Colonic mucosa (tissue), 4 donors: ENCODE measurements at regions not wholly inside any gene's neighbourhood (a gene's known extent, or its start where the extent isn't known, plus 50 kb on each side); places are given as distances from the start of the nearest gene placed in this dataset.

Source experiments
- DNase-seq: peaks from one replicate; pipeline ENCODE4 v3.0.0-alpha.2; 2020
- H3K27ac ChIP-seq: fragments of 200-600 bp; one replicate; pipeline ENCODE4 v1.8.0; 2021
- H3K27me3 ChIP-seq: fragments of 200-600 bp; one replicate; pipeline ENCODE4 v1.8.0; 2021
- H3K36me3 ChIP-seq: fragments of 200-600 bp; one replicate; pipeline ENCODE4 v1.8.0; 2021
- H3K4me1 ChIP-seq: fragments of 200-600 bp; one replicate; pipeline ENCODE4 v1.8.0; 2021; ENCODE audit warnings: mild to moderate bottlenecking
- H3K4me3 ChIP-seq: fragments of 200-600 bp; one replicate; pipeline ENCODE4 v1.8.0; 2021
- H3K9ac ChIP-seq, 2 donors: one replicate each; pipeline ENCODE4 v1.7.0; 2013; ENCODE audit warnings: control low read depth in 2 of 2, low read depth in 2 of 2, low read length in 2 of 2
- H3K9me3 ChIP-seq: fragments of 200-600 bp; one replicate; pipeline ENCODE4 v1.8.0; 2021
- intact Hi-C: fragments of 100-400 bp; cut with DNase I; formaldehyde crosslinking; loops from one replicate; pipeline ENCODE4 v1.14.1; 2022
- TF ChIP-seq, protein P1 (sequence below): fragments of 200-600 bp; IDR thresholded peaks from one replicate; pipeline ENCODE4 v1.8.0; 2022; ENCODE audit warnings: antibody characterized with exemption, mild to moderate bottlenecking
- donor health status: healthy.
- donor health status: DM: no; HTN: no; CAD: no.
- donor health status: DM: no; HTN: no; CAD: no.

DNA sequence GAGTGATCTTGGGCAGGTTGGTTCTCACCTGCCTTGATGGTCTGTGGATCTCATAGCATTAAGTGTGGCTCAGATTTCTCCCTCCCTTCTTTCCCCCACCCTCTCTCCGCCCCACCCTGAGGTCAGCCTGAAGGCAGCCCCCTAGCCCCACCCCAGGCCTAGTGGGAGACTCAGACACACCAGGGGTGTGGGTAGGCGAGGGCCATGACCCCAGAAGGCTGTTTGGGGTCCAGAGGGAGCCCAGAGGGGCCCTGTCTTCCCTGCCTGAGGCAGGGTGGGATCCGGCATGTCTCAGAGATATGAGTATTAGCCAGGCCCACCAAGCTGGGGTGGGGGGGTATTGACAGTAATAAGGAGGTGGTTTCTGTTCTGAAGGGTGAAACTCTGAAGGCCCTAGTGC, 160.5 kb downstream of the GLI2 start:
- TF ChIP-seq, protein P1, sequence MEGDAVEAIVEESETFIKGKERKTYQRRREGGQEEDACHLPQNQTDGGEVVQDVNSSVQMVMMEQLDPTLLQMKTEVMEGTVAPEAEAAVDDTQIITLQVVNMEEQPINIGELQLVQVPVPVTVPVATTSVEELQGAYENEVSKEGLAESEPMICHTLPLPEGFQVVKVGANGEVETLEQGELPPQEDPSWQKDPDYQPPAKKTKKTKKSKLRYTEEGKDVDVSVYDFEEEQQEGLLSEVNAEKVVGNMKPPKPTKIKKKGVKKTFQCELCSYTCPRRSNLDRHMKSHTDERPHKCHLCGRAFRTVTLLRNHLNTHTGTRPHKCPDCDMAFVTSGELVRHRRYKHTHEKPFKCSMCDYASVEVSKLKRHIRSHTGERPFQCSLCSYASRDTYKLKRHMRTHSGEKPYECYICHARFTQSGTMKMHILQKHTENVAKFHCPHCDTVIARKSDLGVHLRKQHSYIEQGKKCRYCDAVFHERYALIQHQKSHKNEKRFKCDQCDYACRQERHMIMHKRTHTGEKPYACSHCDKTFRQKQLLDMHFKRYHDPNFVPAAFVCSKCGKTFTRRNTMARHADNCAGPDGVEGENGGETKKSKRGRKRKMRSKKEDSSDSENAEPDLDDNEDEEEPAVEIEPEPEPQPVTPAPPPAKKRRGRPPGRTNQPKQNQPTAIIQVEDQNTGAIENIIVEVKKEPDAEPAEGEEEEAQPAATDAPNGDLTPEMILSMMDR = no peak
- Histone ChIP-seq H3K4me3 (no peak overlapping the region), H3K27me3 (no peaks in the 10 kb centered on the region), H3K9me3 (no peaks in the 10 kb centered on the region), H3K27ac (no peak overlapping the region), H3K9ac (no peak overlapping the region), H3K4me1 (no peaks in the 10 kb centered on the region), H3K36me3 (no peaks in the 10 kb centered on the region)
- intact Hi-C loops = no loop called here
- no peak for DNase-seq

GRCh38 chr2:120896901-120897300, 161.2 kb downstream of the GLI2 start:
- no peaks in the 10 kb centered on the region for H3K27me3 ChIP-seq
- H3K9me3 ChIP-seq = no peaks in the 10 kb centered on the region
- no peak for DNase-seq
- H3K36me3 ChIP-seq = no peaks in the 10 kb centered on the region
- intact Hi-C loops = no loop called here
- no peak overlapping the region for H3K9ac ChIP-seq
- TF ChIP-seq, protein P1 = no peak
- no peak overlapping the region for H3K4me3 ChIP-seq
- no peak overlapping the region for H3K27ac ChIP-seq
- H3K4me1 ChIP-seq = no peaks in the 10 kb centered on the region

- H3K9ac ChIP-seq = no peak overlapping the region
- intact Hi-C loops = no loop called here
- H3K27ac ChIP-seq = no peak overlapping the region
- DNase-seq = no peak
- no peaks in the 10 kb centered on the region for H3K9me3 ChIP-seq
- no peaks in the 10 kb centered on the region for H3K36me3 ChIP-seq
- TF ChIP-seq, protein P1 = no peak
- H3K4me1 ChIP-seq = no peaks in the 10 kb centered on the region
- no peak overlapping the region for H3K4me3 ChIP-seq
- no peaks in the 10 kb centered on the region for H3K27me3 ChIP-seq
These were observed 161.7 kb downstream of the GLI2 start for GRCh38 chr2:120897399-120897798.

- Histone ChIP-seq H3K36me3 (no peaks in the 10 kb centered on the region), H3K4me1 (no peaks in the 10 kb centered on the region), H3K4me3 (no peak overlapping the region), H3K9me3 (no peaks in the 10 kb centered on the region), H3K27me3 (no peaks in the 10 kb centered on the region), H3K9ac (no peak overlapping the region), H3K27ac (no peak overlapping the region)
- no peak for DNase-seq
- TF ChIP-seq, protein P1 = no peak
- intact Hi-C loops = no loop called here
These were observed 162.8 kb downstream of the GLI2 start for GRCh38 chr2:120898496-120898895.

GRCh38 chr2:120898961-120899750, 163.5 kb downstream of the GLI2 start:
- Histone ChIP-seq H3K27ac (no peak overlapping the region), H3K4me1 (no peaks in the 10 kb centered on the region), H3K27me3 (no peaks in the 10 kb centered on the region), H3K4me3 (no peak overlapping the region), H3K36me3 (no peaks in the 10 kb centered on the region), H3K9me3 (no peaks in the 10 kb centered on the region), H3K9ac (no peak overlapping the region)
- TF ChIP-seq, protein P1 = no peak
- DNase-seq = no peak
- intact Hi-C loops = no loop called here
